Tibial artery (tissue), 4 donors: ENCODE measurements at regions not wholly inside any gene's neighbourhood (a gene's known extent, or its start where the extent isn't known, plus 50 kb on each side); places are given as distances from the start of the nearest gene placed in this dataset.
A peak's percentile ranks its signal among the peaks of the same experiment; 100 is the strongest.

Experiments used
- DNase-seq, 2 donors: peaks; one replicate each; pipeline ENCODE4 v3.0.0-alpha.2; 2019
- H3K27ac ChIP-seq, 2 donors: fragments of 200-600 bp; sonication (generic) in 1 of 2; 1 replicate in 1 of 2; 2 replicates in 1 of 2; pipeline ENCODE4 v1.5.1; 2018 to 2019; ENCODE audit warnings: mild to moderate bottlenecking in 1 of 2
- H3K27me3 ChIP-seq, 2 donors: fragments of 200-600 bp; sonication (generic) in 1 of 2; one replicate each; pipeline versions ENCODE4 v1.5.1 to v1.6.0; 2016 to 2019
- H3K36me3 ChIP-seq, 3 donors: fragments of 200-600 bp; sonication (generic) in 2 of 3; one replicate each; pipeline ENCODE4 v1.5.1; 2016 to 2019; ENCODE audit warnings: mild to moderate bottlenecking in 2 of 3
- H3K4me1 ChIP-seq, 4 donors: fragments of 200-600 bp; sonication (generic) in 2 of 4; 1 replicate in 3 of 4; 2 replicates in 1 of 4; pipeline ENCODE4 v1.5.1; 2016 to 2019
- H3K4me3 ChIP-seq, 2 donors: fragments of 200-600 bp; sonication (generic) in 1 of 2; 1 replicate in 1 of 2; 2 replicates in 1 of 2; pipeline ENCODE4 v1.5.1; 2018 to 2019; ENCODE audit warnings: mild to moderate bottlenecking in 2 of 2
- H3K9me3 ChIP-seq, 3 donors: fragments of 200-600 bp; sonication (generic) in 1 of 3; one replicate each; pipeline ENCODE4 v1.5.1; 2016 to 2019
- CTCF ChIP-seq, 2 experiments: fragments of 200-600 bp in 1 of 2; fragments of 450-650 bp in 1 of 2; IDR thresholded peaks; one replicate each; pipeline ENCODE4 v1.5.1; 2017 to 2019; ENCODE audit warnings: antibody characterized with exemption in 2 of 2, mild to moderate bottlenecking in 1 of 2, moderate library complexity in 1 of 2
- intact Hi-C: fragments of 100-400 bp; cut with DNase I; formaldehyde crosslinking; loops from one replicate; pipeline ENCODE4 v1.15.0; 2023; ENCODE audit warnings: low total_unique reads

GRCh38 chr22:49372530-49373288, 455.0 kb downstream of the BRD1 start:
- DNase-seq, result peak in 1 of 2 donors; percentile 55
- intact Hi-C loops, result no loop called here
- TF ChIP-seq CTCF (IDR thresholded peaks at IDR 0.05), result no peak

GRCh38 chr22:49372111-49372529, 455.6 kb downstream of the BRD1 start:
- Histone ChIP-seq H3K4me3 (no peak overlapping the region), H3K27me3 (peaks cover 0 to 21% of the 10 kb centered on the region in 2 donors), H3K27ac (no peak overlapping the region), H3K9me3 (no peaks in the 10 kb centered on the region), H3K4me1 (no peaks in the 10 kb centered on the region), H3K36me3 (no peaks in the 10 kb centered on the region)
- TF ChIP-seq CTCF (IDR thresholded peaks at IDR 0.05), result no peak
- peak in 1 of 2 donors; percentile 43 for DNase-seq
- intact Hi-C loops, result no loop called here

More at GRCh38 chr22:49372530-49373288, 455.0 kb downstream of the BRD1 start:
- Histone ChIP-seq H3K27me3 (peaks cover 0 to 19% of the 10 kb centered on the region in 2 donors), H3K27ac (no peak overlapping the region), H3K36me3 (no peaks in the 10 kb centered on the region), H3K4me3 (no peak overlapping the region), H3K4me1 (no peaks in the 10 kb centered on the region), H3K9me3 (no peaks in the 10 kb centered on the region)

- Histone ChIP-seq H3K4me1 (no peaks in the 10 kb centered on the region), H3K36me3 (no peaks in the 10 kb centered on the region), H3K27ac (no peak overlapping the region), H3K4me3 (no peak overlapping the region), H3K27me3 (peaks cover 0 to 21% of the 10 kb centered on the region in 2 donors), H3K9me3 (no peaks in the 10 kb centered on the region)
- intact Hi-C loops, result no loop called here
- DNase-seq, result peak in 1 of 2 donors; percentile 48
- no peak for TF ChIP-seq CTCF (IDR thresholded peaks at IDR 0.05)
These were observed 456.2 kb downstream of the BRD1 start for GRCh38 chr22:49371325-49372110.

GRCh38 chr22:49370627-49371301, 456.9 kb downstream of the BRD1 start:
- Histone ChIP-seq H3K27ac (no peak overlapping the region), H3K36me3 (no peaks in the 10 kb centered on the region), H3K9me3 (no peaks in the 10 kb centered on the region), H3K4me1 (no peaks in the 10 kb centered on the region), H3K4me3 (no peak overlapping the region), H3K27me3 (peaks cover 0 to 21% of the 10 kb centered on the region in 2 donors)
- DNase-seq, result peak in 1 of 2 donors; percentile 28
- no peak for TF ChIP-seq CTCF (IDR thresholded peaks at IDR 0.05)
- intact Hi-C loops, result no loop called here

GRCh38 chr22:49369726-49370626, 457.7 kb downstream of the BRD1 start:
- no peaks in the 10 kb centered on the region for H3K36me3 ChIP-seq
- no peak overlapping the region for H3K4me3 ChIP-seq
- H3K27ac ChIP-seq, result no peak overlapping the region
- H3K27me3 ChIP-seq, result peaks cover 0 to 25% of the 10 kb centered on the region in 2 donors
- no peaks in the 10 kb centered on the region for H3K4me1 ChIP-seq
- no peak for TF ChIP-seq CTCF (IDR thresholded peaks at IDR 0.05)
- intact Hi-C loops, result loop anchor here (10.0 kb wide), 1 partner anchor 65 kb away; no protein-coding TSS in a partner anchor
- peak in 1 of 2 donors; percentile 50 for DNase-seq
- no peaks in the 10 kb centered on the region for H3K9me3 ChIP-seq
